Transverse colon (tissue), 4 donors: ENCODE measurements at regions not wholly inside any gene's neighbourhood (a gene's known extent, or its start where the extent isn't known, plus 50 kb on each side); places are given as distances from the start of the nearest gene placed in this dataset.

Experiments
- CTCF ChIP-seq, 5 experiments: fragments of 200-600 bp in 3 of 5; fragments of 450-650 bp in 2 of 5; sonication (generic) in 3 of 5; IDR thresholded peaks; 1 replicate in 2 of 5; 2 replicates in 3 of 5; pipeline ENCODE4 v1.5.1; 2016 to 2017; ENCODE audit warnings: antibody characterized with exemption in 5 of 5, inconsistent platforms in 3 of 5, mild to moderate bottlenecking in 2 of 5, moderate library complexity in 1 of 5
- EP300 ChIP-seq: sonication (generic); formaldehyde crosslinking; IDR thresholded peaks from one replicate; pipeline ENCODE4 v1.6.1; 2017; ENCODE audit warnings: antibody characterized with exemption, low read depth
- POLR2AphosphoS5 ChIP-seq, 3 donors: sonication (generic); formaldehyde crosslinking; IDR thresholded peaks; one replicate each; pipeline ENCODE4 v1.6.1; 2016; ENCODE audit warnings: antibody characterized with exemption in 3 of 3

GRCh38 chr11:70810681-70811080, 412.4 kb downstream of the CTTN start:
- TF ChIP-seq EP300 (no peak), CTCF (IDR thresholded peaks at IDR 0.05) (no peak), POLR2AphosphoS5 (IDR thresholded peaks at IDR 0.05) (no peak)
